EL (cell line): ENCODE measurements at regions not wholly inside any gene's neighbourhood (a gene's known extent, or its start where the extent isn't known, plus 50 kb on each side); places are given as distances from the start of the nearest gene placed in this dataset.
A peak's percentile ranks its signal among the peaks of the same experiment; 100 is the strongest.

Source experiments
- DNase-seq: peaks from one replicate; pipeline ENCODE4 v3.0.0-alpha.2; 2016

DNA sequence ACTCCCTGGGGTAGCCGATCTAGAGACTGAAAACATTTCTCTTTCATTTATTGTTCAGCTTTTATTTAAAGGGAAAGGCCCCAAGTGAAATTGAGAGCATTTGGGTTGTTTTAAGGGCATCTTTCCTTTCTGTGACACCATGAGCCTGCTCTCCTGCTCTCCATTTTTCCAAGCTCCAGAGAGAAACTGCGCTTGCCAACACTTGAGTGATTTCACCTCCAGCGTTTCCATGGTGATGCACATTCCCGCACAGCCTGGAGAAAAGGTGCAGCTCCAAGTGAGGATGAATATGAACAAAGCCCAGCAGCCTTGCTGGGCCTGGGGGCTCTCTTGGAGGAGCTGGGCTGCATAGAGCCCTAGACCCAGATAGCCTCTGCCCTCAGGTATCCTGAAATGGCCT, 159.2 kb upstream of the PPP2R3A start:
- no peak for DNase-seq

DNA sequence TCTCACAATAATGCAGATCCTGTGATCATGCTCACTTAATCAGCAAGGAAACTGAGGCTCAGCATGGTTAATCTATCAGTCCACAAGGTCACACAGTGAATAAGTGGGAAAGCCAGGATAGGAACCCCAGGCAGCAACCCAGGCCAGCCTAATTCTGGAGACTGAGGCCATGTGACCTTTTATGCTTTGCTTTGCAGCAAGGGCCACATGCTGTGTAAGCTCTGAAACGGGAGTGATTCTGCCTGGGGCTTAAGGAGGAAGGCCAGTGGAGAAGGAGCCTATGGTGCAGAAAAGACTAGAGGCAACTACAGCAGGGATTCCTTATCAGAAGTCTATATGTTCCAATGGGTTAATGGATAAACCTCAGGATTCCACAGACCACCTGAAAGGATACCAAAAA, 157.6 kb upstream of the PPP2R3A start:
- no peak for DNase-seq

DNA sequence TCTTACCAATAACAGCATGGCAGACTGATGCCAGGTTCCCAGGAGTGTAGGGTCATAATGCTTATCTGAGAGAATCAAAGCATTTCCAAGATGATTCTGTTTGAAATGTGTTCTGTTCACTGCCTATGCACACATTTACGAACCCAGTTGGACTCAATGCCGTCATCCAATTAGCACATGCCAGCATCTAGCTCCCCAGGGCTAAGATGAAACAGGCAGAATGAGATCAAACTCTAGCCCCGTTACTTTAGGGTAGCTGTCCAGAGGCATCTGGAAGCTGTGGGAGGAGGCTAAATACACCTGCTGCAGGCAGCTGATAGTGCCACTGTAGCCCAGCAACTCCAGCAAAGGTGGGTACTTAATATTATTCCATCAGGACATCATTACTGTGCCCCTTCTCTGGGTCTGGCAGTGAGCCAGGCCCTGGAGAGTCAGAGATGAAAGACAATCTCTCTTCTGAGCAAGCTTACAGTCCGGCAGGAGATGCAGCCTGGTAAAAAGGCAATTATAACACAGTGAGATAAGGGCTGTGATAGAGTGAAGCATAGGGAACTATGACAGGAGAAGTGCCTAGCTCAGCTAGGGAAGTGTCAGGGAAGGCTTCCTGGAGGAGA, 156.4 kb upstream of the PPP2R3A start:
- DNase-seq = no peak

DNA sequence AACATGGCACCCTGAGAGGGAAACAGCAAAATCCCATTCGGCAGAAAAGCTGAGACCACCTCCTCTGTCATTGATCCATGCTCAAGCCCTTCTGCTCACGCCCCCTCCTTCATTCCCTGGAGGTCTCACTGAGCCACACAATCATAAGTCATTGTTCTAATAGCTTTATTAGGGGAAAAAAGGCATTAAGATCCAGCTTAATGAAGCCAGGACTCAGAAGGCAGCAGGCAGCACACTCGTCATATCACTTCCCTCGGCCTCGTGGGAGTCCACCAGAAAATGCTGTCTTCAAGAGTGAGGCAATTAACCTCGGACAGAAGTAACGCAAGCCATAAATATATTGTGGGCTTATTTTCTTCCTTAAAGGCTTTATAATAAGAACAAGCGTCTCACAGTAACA, 153.9 kb upstream of the PPP2R3A start:
- DNase-seq = no peak

DNA sequence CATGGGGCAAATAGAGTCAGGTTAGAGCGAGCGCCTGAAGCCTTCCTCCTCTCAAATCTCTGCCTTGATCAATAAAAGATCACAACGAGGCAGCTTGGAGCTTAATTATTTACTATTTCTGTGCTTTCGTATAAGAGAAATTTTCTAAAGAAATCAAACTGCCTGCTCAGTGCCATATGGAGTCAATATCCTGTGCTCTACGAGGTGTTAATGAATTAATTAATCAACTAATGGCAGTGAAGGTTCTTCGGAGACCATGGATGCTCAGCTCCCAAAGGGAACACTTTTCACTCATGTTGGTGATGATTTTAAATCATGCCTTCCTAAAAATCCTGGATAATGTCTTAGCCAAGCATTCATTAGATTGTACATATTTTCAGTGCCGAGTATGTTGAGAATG, 153.5 kb upstream of the PPP2R3A start:
- no peak for DNase-seq

DNA sequence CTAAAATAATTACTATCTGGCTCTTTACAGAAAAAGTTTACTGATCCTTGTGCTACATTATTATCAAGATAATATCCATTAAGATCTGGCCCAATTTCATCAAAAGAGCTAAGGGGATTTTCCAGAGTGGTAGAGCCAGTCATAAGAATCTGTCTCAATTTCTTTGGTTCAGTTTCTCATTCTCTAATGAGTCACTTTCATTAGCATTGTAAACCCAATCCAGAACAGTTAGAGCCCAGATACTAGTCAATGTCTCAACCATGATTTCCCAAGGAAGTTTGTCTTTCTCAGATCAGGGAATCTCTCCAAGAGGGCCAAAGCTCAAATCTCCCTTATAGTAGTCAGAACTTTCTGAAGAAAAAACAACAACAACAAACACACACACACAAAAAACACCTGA, 131.1 kb upstream of the PPP2R3A start:
- DNase-seq = no peak

DNA sequence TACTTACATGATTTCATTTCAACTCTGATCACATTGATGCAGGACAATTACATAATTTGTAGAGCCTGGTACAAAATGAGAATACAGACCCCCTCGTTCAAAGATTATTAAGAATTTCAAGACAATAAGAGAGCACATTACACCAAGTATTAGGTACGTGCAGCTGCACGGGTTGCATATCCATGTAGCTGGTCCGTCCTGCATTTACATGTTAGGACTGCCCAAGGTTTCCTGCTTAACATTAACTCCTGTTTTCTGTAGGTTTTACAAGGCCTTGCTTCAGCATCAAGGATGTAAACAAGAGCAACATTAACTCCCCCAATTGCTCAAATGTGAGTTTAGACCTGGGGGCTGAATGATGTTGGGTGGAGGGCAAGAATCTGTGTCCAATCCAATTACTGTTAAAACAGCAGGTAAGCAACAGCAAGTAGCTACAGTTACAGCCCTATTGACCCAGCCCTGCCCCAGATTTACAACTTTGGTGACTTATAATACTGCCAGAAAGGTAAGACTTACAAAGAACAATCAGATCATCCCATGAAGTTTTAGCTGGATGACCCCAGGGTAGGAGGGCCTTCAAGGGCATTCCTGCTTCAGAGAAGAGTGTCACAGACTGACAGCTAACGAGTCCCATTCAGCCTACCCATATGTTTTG, 127.4 kb upstream of the PPP2R3A start:
- DNase-seq = no peak

DNA sequence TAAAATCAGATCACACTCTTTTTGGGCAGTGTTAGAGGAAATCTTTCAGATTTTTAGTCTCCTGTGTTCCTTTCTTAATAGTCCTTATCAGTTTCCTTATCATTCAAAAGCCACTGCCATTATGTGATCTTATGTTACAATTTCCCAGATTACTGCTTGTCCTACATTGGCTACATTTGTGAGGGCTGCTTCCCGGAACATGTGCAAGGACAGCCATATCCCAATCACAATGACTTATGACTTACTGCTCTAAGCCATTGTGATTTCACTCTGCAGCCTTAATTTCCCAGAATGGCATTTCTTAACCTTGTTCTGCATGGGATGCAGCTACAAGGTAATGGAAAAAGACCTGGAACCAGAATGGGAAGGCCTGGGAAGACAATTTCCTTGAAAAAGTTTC, 125.1 kb upstream of the PPP2R3A start:
- no peak for DNase-seq

DNA sequence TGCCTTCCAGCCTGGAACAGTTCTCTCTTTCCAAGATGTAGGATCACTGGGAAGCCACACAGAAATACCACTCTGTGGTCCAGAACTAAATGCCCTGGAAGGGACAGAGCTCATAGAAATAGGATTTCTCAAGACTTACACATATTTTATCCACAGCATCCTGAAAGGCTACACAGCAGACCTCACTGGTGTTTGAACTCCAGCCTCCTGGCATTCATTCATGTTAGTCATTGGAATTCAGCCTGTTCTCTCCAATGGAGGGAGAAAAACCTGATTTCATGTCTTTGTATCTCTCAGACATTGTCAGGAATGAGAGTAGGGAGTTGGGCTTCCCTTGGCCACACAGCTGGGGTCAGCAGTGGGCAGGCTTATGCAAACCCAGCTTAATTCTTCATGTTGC, 121.1 kb upstream of the PPP2R3A start:
- no peak for DNase-seq

DNA sequence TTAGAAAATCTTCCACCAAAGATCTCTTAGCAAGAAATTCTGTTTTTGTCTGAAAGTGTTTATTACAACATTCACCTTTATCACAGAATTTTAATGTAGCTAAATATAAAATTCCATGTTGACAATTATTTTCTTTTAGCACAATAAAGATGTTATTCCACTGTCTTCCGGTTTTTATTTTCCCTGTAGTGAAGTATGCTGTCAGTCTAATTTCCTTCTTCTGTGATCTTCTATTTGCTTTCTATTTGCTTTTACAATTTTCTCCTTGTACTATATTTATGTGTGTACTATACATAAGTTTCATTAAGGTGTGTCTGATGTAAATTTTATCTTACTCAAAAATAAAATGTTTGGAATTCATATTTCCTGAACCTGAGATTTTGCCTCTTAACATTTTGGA, 117.5 kb upstream of the PPP2R3A start:
- no peak for DNase-seq

DNA sequence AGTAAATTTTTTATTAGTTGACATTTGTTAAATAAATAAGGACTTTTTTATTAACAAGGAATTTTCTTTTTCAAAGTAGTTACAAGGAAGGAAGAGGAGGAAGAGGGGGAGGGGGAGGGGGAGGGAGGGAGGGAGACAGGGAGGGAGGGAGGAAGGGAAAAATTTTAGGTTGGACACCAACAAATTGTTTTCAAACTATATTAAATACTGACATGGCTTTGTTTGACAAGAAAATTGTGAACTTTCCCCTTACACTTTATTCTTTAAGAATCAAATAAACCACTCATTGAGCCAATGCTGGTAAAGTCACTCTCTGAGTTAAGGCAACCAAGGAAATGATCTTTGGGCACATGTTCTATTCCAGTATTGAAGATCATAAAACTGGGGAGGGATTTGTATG, 115.7 kb upstream of the PPP2R3A start:
- no peak for DNase-seq

DNA sequence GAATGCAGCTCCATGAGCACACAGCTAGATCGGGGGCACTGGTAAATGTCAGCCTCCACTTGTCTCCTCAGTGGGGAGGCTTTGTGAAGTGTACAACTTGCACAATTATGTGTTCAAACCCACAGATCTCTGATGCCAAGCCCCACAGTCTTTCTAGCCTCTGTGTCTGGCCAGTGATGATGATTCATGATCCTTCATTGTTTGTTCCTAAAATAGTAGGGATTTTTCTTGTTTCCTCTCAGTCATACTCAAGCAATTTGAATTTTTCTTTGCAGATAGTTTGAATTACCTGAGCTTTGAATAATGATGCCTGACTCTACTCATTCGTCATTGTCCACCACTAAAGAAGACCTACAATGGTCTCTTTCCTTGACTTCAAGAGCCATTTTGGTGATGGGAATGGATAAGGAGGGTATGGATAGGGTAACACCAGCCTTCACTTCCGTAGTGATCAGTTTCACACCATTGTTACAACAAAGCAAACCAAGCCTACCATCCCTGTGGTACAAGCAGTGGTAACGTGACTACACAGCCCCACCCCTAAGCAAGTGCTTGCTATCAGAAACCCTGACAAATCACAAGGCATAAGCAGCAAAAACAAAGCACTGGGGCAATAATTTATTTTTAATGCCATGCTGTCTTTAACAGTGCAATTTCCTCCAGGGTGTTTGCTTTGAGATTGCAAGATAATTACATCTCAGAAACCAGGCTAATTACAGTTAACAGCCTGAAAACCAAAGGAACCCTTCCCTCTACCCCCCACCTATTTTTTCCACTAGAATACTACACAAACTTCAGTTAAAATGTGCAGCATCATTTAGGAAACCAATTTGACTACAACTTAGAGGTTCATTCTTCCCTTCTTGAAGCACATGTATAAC, 114.1 kb upstream of the PPP2R3A start:
- no peak for DNase-seq

DNA sequence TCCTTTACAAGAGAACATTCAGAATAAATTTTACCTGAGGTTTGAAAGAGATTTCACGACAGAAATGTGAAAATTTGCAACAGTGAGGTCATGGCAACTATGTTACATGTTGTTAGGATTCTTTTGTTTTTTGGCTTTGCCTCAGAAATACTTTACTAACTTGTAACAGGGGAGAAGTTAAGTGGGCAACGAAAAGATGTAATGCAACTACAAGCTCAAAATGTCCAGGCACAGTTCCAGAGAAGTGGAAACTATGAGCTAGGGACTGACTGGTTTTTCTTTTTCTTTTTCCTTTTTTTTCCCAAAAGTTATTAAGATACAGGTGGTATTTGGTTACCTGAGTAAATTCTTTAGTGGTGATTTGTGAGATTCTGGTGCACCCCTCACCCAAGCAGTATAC, 111.5 kb upstream of the PPP2R3A start:
- no peak for DNase-seq

DNA sequence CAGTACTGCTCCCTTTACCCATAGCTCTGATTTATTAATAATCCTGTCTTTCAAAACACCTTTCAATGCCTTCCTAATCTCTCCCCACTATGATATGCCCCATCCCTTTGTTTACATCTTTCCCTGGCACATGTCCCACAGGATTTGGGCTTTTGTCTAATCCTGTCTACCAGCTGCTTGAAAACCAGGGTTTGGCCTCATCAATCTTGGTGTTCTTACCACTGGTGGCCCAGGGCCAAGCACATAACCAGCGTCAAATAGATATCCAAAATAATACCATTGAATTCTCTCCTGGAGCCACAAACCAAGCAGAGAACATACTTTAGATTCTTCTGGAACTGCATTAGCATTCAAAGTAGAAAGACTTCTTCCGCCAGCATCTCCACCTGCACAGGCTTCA, 104.8 kb upstream of the PPP2R3A start:
- no peak for DNase-seq

DNA sequence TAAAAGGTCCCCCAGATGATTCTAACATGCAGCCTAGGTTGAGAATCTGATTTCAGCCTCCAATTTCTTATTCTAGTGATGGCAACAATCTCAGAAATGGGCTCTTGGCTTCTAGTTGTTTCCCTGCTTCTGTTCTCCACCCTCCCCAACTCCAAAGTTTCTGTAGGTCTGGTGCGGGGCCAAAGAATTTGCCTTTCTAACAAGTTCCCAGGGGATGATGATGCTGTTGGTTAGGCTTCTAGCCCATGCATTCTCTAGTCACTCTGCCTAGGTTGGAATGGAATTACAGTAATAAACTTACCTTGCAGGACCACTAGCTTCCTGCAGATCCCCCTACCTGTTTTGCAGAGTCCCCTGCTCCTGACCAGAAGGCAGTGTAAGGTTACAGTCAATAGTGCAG, 103.2 kb upstream of the PPP2R3A start:
- DNase-seq = no peak

DNA sequence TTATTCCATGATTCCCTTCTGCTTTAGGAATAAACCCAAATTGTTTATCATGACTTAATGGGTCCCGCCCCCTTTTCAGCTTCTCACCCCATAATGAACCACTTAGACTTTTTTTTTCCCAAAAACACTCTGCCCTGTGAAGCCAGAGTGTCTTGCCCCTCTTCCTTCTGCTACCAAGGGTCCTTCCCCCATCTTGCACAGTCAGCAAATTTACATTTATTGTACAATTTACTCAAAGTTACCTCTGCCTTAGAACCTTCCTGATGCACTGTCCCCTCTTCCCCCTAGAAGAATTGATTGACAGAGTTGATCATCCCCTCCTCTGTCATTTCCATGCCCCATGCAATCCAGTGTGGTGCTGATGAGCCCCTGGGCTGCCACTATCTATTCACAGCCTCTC, 101.5 kb upstream of the PPP2R3A start:
- no peak for DNase-seq

DNA sequence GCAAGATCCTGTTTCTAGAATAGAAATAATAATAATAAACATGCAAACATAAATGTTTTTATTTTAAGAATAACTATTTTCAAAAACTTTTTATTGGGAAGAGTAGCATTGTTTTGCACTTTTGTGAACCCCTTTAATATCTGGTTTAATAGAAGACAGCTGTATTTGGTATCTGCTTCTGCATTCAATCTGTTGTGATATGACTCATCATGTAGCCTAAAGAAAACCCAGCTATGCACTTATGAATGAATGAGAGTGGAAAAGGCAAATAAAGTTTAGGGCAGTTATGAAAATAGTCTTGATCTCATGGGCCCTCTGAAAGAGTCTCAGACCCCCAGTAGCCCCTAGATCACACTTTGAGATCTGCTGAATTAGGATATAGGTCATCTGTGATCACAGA, 100.4 kb upstream of the PPP2R3A start:
- no peak for DNase-seq

DNA sequence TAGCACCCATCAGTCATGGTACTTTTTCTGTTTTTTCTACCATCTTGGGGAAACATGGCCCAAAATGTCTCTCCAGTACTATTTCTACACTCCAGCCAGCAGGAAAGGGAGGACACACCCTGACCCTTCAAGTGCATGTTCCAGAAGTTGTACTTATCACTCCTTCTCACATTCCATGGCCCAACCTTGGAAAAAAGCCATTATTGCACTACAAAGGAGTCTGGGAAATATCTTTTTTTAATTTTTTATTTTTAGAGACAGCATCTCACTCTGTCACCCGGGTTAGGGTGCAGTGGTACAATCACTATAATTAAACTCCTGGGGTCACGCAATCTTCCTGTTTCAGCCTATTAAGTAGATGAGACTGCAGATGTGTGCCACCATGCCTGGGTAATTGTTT, 100.0 kb upstream of the PPP2R3A start:
- no peak for DNase-seq

DNA sequence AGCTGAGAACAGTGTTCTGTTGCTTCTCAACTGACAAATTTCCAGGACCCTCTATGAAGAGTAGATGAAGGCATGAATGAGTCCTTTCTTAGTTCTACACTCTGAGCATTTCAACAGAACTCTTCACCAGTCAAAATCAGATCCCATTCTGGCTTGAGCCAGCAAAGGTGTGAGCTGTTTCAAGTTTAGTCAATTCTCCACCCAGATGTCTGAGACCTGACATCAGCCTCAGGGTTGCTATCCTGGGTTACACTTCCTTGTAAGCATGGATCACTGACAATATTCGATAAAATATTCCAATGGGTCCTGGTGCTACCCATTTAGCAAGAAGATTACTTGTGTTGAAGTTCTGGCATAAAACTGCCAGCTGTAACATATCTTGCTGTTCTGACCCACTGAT, 97.6 kb upstream of the PPP2R3A start:
- no peak for DNase-seq

DNA sequence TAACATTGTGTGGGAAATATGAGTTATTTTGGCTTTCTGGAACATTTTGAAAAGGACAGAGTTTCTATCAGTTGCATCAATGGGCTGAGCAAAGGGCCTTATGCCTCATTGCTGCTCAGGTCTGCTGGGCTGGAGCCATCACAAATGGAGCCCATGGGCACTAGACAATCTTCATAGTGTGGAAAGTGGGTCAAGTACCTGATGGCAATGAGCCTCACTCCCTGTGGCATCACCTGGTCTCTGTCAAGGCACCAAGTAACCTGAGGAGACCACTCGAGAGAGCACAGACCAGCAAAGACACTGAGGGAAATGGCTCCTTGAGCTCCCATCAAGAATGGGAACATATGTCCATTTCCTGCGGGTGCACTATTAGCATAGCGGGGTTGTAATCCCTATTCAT, 96.7 kb upstream of the PPP2R3A start:
- DNase-seq = no peak

DNA sequence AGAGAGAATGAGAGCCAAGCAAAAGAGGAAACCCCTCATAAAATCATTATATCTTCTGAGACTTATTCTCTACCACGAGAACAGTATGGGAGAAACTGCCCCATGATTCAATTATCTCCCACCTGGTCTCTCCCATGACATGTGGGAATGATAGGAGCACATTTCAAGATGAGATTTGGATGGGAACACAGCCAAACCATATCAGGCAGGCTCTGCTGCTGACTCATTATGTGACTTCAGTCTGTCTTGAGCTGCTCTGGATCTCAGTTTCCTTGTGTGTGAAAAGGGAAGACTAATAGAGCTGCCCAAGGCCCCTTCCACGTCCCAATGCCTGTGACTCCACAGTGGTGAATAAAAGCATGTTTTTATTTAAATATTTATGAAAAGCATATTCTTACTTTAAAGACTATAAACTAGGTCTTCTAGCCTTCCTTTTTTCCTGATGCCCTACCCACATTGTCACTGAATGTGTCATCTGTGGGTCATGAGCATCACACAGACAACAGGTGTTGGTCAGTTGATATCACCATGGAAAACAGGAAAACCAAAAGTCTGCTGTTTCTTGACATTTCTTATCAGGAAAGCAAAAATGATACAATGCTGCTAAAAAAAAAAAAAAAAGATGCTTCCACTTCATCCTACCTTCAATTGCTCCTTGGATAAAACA, 96.0 kb upstream of the PPP2R3A start:
- peak; percentile 32 for DNase-seq

DNA sequence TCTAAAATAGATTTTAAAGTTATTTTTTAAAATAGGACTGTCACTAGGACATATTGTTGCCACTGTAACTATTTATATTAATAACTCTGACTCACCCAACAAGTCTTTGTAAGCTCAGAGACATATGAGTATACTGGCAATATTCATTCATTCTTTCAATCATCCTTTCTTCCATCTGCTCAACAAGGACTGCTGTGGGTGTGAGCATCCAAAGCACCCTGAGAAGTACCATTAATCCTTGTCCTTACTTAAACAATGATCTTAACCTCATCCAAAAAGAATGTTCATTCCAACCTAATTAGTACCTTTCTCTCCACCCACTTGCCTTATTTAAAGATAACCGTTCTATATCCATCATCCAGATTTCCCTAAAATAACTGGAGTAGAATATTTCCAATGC, 94.2 kb upstream of the PPP2R3A start:
- no peak for DNase-seq

DNA sequence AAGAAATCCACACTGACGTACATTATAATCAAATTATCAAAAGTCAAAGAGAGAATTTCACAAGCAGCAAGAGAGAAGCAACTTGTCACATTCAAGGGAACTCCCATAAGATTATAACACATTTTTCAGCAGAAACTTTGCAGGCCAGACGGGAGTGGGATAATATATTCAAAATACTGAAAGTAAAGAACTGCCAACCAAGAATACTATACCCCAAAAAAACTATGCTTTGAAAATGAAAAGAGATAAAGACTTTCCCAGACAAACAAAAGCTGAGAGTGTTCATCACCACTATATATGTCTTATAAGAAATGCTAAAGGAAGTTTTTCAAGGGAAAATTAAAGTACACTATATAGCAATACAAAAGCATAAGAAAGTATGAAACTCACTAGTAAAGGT, 91.5 kb upstream of the PPP2R3A start:
- DNase-seq = no peak

DNA sequence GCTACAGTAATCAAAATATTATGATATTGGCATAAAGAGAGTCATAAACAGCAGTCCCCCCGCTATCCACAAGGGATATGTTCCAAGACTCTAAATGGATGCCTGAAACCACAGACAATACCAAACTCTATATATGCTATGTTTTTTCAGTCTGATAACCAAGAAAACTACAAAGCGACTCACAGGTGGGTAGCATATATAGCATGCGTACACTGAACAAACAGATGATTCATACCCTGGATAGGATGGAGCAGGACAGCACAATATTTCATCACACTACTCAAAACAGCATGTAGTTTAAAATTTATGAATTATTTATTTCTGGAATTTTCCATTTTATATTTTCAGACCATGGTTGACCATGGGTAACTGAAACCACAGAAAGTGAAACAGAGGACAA, 87.0 kb upstream of the PPP2R3A start:
- no peak for DNase-seq
